T-helper 2 cell treated with Interferon-gamma antibody and Interleukin-4, amounts not matched to agents 100 ng/mL and 5 ng/mL, for 36 hours (primary cell): ENCODE measurements at regions not wholly inside any gene's neighbourhood (a gene's known extent, or its start where the extent isn't known, plus 50 kb on each side); places are given as distances from the start of the nearest gene placed in this dataset.

ENCODE experiments used
- intact Hi-C: fragments of 100-400 bp; cut with micrococcal nuclease; formaldehyde crosslinking; loops from one replicate; pipeline ENCODE4 v1.15.1; 2023

DNA sequence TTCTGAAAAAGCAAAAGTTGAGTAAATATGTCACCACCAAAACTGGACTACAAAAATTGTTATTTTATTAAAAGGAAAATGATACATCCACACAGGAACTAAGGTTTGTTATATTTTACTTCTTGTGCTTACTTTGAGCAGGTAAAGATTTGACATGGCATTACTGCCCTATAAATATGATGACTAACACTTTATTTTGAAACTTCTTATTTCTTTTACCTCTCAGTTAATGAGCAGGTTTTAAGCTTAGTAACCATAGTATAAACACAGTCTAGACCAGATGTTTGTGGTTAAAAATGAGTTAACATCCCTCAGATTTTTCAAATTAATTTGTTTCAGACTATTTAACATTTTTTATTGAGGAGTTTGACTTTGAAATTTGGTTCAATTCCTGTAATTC lies 862.5 kb upstream of the USP15 start:
- intact Hi-C loops, result no loop called here

DNA sequence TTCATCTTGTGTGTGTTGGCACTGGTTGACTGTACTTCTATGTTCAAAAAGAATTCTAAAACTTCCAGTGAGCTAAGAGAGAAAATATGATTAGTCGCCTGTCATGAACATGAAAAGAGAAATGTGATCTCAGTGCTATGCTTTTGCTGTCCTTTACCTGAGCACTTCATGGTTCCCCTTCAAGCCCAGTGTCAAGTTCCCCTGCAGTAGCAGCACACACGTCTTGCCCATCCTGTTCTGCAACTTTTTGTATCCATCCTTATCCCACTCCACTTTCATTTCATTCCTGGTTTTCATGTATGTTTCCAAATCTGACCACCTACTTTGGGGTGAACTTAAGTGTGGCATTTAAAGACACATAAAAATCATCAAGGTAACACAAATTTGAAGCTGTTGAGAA lies 848.0 kb upstream of the USP15 start:
- intact Hi-C loops, result no loop called here

DNA sequence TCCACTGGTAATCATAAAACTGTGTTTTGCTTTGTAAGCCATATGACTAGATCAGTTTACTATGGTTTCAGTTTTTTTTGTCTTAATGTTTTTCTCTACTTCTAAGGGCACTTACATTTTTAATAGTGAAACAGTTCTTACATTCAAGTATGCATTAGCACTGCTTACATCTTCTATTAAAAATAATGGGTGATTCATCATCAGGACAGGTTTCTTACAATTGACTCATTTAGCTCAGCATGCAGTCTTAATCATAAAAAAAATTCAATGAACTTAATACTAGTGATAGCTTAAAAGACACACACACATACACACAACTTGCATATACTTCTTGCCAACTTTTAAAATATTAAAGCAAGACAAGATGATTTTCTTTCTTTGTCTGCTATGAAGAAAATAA lies 845.7 kb upstream of the USP15 start:
- intact Hi-C loops, result no loop called here

DNA sequence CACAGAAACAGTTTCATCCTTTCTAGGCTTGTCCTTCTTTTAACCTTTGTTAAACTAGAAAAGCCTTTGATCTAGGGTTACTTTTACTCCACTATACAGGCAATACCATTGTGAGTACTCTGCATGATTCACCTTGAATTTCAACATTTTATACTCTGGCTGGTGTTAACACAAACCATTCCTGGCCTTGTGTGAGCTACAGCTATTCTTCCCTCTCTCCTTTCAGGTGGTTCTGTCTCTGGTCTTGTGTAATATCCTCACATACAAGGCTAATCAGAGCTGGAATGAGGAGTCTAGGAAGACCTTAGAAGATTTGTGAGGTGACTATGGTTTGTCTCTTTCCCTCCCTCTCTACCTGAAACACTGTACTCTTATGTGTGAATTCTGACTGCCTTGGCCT lies 837.4 kb upstream of the USP15 start:
- intact Hi-C loops, result no loop called here

DNA sequence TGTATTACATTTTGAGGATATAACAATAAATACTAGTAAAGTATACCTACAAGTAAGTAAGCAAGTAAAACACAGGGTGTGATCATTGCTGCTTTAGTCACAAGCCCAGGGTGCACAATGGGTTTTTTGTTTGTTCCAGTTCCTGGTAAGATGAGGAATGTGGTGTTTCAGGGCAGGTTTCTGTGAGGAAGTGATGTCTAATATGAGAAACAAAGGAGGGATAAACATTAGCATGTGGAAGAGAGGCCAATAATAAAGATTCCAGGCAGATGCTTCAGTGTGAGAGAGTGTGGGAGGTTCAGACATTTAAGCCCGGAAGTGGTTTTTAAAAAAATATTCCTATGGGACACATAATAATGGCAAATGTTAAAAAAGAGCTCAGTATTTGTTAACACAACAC lies 808.1 kb upstream of the USP15 start:
- intact Hi-C loops, result no loop called here

DNA sequence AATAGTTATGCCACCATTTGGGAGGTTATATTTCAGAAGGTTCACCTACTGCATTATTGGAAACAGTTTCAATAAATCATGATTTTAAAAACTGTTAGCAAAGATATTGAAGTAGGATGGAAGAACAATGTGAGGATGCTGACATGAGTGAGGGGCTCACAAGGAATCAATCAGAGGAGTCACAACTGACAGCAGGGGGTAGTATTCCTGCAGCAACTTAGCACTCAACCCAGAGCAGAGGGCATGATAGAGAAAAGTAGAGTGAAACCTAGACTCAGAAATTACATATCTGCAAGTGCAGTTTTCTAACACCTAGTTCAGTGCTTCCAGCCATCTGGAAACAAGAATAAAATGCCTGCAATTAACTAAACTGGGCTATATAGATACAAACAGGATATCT lies 772.5 kb upstream of the USP15 start:
- intact Hi-C loops, result no loop called here

DNA sequence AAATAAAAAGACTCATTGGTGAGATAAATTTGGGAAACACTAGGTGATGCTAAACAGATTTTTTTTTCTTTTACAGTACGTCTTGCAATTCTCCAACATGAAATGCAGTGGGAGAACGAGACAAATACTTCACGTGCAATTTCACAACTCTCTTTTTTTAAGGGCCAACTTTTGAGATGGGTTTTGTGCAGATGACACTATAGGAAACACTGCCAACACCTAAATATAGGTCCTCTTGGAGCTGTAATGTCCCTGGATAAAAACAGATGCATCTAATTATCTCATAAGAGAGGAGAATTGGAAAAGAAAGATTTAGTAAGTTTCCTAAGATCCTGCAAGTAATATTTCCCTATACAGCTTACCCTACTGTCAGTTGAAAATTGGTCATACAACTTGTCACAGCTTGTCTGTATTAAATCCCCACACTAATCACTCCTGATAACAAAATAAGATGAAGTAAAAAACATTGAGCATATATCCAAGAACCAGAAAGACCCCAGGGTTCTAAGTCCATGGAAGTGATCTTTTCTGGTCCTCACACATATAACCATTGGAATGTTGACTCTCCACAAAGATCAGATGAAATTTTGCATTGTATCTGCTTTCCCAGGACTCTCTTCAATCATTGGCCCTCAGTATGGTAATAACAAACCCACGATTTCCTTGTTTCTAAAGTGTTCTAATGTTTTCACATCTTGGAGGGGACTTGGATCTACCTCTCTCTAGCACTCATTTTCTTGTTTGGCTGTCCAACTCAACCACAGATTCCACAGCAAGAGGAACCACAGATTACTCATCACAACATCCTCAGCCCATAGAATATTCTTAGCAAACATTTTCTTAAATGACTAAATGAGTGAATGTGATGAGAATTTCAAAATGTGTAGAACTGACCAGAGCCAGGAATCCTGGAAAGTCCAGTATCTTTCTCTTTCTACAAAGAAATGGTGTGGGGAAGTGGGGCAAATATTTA lies 769.4 kb upstream of the USP15 start:
- intact Hi-C loops, result no loop called here

DNA sequence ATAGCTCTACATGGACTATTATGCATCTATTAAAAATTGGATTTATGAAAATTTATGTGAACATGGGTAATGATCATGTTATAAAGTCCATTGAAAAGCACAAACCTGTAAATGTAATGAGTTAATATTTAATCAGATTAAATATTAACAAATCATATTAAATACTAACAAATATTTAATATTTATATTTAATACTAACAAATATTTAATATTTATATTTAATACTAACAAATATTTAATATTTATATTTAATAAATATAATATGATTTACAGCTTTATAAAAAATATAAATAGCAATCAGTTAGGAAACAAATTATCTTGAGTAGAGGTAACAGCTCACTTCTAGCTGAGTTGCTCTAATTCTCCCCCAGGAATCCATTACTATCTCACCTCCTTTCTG lies 758.0 kb upstream of the USP15 start:
- intact Hi-C loops, result no loop called here

DNA sequence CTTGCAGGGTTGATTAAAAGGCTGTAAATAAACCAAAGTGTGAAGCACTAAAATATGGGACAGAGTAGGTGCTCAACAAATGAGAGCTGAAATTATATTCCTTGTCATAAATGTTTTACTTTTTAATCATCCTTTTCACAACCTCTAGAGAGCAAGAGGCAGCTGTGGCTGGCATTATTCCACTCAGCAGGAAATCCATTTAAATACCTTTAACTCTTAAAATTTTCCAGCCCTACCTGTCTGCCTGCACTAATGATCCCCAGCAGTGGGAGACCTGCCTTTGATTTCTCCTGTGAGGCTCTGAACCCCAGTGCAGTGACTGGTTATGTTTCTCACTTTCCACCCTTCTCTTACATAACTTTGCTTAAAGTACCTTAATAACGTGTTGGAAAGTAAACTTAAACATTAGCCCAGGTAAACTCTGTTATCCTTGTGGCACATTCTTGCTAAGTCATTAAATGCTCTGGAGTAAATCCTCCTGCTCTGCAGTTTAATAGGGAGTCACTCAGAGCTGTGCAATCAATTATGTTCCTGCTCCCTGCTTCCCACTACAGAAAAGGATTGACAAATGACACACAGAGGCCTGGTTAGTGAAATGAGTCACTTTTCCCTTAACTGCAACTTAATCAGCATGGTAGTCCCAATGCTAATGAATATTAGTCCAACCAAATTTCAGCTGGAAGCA lies 755.7 kb upstream of the USP15 start:
- intact Hi-C loops, result no loop called here

DNA sequence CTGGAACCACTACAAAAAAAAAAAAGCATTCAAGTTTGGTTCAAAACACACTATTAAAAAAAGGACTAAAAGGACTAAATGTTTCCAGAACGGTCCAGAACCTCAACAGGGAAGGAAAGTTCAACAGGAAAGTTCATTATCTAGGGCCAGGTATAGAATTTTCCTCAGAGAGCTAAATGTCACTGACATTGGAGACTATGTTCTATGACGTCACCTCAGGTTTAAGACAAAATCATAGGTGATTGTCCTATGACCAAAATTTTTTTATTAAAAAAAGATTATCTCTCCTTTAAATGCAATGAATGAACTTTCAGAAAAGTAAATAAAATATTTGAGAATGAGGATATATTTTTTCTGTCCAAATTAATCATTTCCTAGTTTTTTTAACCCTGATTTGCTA lies 746.7 kb upstream of the USP15 start:
- intact Hi-C loops, result no loop called here

DNA sequence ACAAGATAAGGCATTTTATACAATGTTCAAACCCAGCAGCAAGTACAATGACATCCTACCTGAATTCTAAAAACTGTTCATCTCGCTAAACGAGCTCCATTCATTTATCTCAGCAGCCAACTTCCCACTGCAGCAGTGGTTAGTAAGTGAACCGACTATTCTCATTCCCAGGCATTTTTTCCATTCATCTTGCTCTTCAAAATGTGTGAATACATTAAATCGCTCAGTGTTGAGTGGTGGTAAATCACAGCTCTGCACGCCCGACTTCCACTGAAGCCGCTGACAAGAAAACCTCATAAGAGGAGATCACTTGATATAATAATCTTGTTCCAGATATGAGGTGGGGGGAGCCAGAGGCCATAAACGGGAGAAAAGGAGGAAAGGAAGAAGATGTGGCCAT lies 746.2 kb upstream of the USP15 start:
- intact Hi-C loops, result no loop called here

DNA sequence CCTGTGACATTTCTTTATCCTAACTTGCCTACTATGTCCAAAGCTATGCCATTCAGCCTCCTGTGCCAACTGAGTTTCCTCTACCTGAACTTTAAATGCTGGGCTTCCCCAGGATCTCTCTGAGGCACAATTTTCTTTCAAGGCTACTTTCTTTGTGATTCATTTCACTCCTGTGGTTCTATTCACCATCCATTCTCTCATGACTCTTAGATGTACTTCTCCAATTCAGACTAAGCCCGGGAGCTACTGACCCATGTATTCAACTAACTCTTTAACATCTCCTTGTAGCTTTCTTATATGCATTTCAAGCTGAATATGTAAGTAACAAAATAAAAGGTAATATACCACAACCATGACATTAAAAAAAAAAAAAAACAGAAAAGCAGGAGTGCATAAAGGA lies 738.9 kb upstream of the USP15 start:
- intact Hi-C loops, result no loop called here

DNA sequence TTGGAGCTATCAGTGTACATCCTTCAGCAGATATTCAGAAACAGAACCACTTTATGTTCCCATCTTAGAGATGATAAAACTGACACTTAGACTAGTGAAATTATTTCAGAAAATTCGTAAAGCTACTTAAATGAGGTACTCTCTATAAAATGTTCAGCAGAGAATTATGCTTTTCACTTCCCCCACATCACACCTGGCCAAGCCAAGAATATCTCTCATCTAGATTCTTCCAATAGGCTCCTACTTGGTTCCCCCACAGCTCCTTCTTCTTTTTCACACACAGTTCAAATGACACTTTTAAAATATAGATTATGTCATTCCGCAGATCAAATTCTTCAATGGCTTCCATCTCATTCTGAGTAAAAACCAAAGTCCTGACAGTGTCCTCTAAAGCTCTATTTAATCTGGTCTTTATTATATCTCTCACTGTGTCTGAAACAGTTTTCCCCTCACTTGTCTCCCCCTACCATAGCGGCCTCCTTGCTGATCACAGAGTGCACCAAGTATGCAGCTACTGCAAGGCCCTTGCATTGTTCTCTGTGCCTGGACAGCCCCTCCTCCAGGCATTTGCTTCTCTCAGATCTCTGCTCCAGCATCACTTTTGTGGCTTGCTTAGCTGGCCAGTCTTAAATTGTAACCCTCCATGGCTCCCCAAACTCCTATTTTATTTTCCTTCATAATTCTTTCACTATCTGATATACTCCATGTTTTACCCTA lies 736.8 kb upstream of the USP15 start:
- intact Hi-C loops, result no loop called here

DNA sequence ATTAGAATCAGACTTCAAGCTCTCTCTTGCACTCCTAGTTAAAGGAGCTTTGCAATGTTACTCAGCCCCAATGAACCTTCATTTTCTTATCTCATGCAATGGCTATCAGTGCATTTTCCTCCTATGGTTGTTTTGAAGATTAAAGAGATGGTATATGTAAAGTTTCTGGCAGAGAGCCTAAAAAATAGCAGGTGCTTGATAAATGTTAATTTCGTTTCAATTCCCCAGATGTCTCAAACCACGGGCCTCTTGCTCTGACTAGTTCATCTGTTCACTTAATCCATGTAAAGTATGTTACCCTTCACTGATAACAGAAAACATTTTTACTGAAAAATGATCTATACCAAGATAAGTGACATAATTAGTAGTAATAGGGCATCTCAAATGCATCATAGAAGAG lies 735.4 kb upstream of the USP15 start:
- intact Hi-C loops, result no loop called here

DNA sequence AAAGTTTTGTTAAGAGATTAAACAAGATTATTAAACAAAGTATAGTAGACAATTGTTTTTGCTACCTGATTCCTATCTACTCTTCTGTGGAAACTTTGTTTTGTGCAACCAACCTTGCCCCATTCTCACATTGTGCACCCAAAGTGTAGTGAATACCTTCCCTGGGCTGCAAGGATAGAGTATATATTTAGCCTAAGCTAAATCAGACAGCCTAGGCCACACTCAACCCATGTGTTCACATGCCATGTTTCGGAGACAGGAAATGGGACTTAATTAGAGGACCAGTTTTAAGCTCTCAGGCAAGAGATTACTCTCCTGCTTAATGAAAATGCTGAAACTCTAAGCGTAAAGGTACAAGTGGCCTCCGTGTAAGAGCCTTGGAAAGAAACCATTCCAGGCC lies 734.9 kb upstream of the USP15 start:
- intact Hi-C loops, result no loop called here

DNA sequence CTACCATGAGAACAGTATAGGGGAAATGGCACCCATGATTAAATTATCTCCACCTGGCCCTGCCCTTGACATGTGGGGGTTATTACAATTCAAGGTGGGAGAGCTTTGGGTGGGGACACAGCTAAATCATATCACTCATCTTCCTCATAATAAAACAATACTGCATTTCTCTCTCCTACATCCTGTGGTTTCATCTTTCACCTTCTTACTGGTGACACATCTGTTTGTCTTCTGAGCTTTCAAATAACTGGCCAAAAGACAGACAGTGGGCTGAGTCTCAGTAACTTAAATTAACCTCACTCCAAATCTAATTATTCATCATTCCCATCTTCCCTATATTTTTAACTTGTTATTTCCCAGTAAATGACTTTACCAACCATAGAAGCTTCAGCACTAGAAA lies 729.7 kb upstream of the USP15 start:
- intact Hi-C loops, result no loop called here

DNA sequence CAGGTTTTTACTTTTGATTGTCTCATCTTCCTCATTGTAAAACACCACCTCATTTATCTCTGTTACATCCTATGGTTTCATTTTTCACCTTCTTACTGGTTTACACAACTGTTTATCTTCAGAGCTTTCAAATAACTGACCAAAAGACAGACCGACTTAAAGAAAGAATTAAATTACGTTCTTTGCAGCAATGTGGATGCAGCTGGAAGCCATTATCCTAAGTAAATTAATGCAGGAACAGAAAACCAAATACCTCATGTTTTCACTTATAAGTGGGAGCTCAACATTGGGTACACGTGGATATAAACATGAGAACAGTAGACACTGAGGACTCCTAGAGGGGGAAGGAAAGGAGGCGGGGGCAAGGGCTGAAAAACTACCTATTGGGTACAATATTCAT lies 729.0 kb upstream of the USP15 start:
- intact Hi-C loops, result no loop called here

DNA sequence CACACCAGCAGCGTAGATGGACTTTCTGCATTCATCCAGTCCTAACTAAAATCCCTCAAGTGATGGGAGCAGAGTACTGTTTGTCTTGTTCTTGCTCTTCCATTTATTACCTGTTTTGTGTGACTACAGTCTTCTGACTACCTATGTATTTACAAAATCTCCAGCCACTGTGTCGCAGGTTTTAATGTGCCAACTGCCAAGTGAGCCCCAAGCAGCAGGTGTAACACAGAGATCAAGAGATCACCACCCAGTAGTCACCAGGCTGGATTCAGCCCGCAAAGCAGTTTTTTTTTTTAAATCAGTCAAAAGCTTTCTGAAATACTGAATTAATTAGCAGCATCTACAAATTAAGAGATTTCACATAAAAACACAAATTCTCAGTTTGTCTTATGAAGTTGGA lies 724.1 kb upstream of the USP15 start:
- intact Hi-C loops, result no loop called here

DNA sequence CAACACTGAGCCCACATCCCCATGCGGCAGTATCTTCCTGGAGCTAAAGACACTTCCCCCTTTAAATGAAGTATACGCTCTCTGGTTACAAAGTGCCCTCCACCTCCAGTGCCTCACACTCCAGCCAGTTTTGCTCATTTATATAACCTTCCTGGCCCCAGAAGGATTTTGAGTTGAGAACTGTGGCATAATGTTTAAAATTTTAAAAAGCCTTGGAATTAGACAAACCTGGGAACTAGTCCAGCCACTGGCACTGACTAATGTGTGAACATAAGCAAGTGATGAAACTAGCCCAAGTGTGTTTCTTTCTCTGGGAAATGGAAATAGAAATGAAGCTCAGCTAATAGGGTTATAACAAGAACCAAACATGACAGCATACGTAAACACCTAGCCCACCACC lies 723.7 kb upstream of the USP15 start:
- intact Hi-C loops, result no loop called here

DNA sequence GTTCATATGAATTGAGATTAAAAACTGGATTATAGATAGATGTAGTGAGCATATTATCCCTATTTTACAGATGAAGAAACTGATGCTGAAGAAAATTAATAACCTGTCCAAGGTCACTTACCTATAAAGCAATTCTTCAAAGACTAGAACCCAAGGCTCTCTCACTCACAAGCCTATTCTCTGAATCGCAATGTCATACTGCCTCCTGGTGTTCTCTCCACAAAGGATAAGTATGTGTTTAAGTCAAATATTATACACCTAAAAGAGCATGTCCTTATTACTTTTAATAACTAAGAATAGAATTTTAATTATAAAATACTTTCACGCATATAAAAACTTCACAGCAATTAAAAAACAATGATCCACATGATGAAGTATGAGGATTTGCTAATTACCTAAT lies 721.3 kb upstream of the USP15 start:
- intact Hi-C loops, result no loop called here

DNA sequence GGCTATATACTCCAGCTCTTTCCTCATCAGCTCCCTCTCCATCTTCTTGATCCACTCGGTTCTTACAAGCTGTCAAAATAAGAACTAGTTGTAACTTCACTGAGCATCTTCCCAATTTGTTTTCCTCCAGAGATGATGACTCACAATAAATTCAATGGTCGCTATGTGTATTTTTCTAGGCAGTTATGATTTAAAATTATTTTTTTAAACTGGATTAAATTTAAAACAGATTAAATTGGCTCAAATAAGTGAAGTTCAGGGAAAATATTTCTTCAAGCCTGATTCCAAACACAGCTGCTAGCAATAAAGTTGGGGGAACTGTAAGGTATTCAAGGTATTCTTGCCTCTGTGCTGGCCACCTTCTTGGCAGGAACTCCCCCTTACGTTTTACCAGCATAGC lies 717.7 kb upstream of the USP15 start:
- intact Hi-C loops, result no loop called here

DNA sequence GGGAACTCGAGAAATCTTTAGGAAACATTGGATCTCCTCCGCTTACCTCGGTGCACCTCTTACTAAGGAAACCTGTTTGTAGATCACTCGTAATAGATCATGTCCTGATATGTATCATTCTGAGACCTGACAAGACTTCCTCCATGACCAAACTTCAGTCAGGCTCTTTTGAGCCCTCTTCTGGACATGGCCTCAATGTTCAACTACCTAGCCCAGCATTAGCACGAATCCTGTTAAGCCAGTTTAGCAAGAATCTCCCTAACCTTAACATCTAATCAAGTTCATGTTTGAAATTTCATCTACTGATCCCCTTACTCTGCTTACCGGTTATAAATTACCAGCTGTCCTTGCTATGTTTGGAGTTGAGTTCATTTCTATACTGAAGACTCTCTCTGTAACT lies 713.9 kb upstream of the USP15 start:
- intact Hi-C loops, result no loop called here
